K562 (cell line): ENCODE measurements at regions not wholly inside any gene's neighbourhood (a gene's known extent, or its start where the extent isn't known, plus 50 kb on each side); places are given as distances from the start of the nearest gene placed in this dataset.

Experiments used
- ARID3A ChIP-seq: IDR thresholded peaks from 2 replicates; pipeline ENCODE4 v1.6.1; 2012; ENCODE audit warnings: low read depth, low read length, improper control_type of control experiment, borderline replicate concordance
- BCOR ChIP-seq: fragments of 450-650 bp; IDR thresholded peaks from 2 replicates; pipeline ENCODE4 v1.6.1; 2016
- DACH1 ChIP-seq: fragments of 450-650 bp; IDR thresholded peaks from 2 replicates; pipeline ENCODE4 v1.6.1; 2018; ENCODE audit not compliant: partially characterized antibody
- E2F6 ChIP-seq, 2 experiments: IDR thresholded peaks; 2 replicates each; pipeline ENCODE4 v1.6.1; 2011; ENCODE audit warnings: borderline replicate concordance in 1 of 2, control low read depth in 1 of 2, low read depth in 1 of 2, low read length in 1 of 2, mild to moderate bottlenecking in 1 of 2, mixed read lengths in 1 of 2, moderate library complexity in 1 of 2; ENCODE audit not compliant: insufficient read depth in 1 of 2, insufficient read length in 1 of 2, poor library complexity in 1 of 2, severe bottlenecking in 1 of 2; ENCODE audit errors: extremely low read depth in 1 of 2
- ETV5 ChIP-seq: sonication (generic); formaldehyde crosslinking; IDR thresholded peaks from 2 replicates; pipeline ENCODE4 v1.4.0; 2020; ENCODE audit warnings: low read depth, mild to moderate bottlenecking, missing genetic modification reagents
- GABPA ChIP-seq: fragments of 200-800 bp; sonication (Bioruptor generic); conservative IDR thresholded peaks from 2 replicates; pipeline ENCODE4 v1.6.1; 2016; ENCODE audit warnings: low read depth, missing genetic modification characterization, missing compliant biosample characterization
- JUND ChIP-seq, 2 experiments: IDR thresholded peaks; 2 replicates in 1 of 2; 3 replicates in 1 of 2; pipeline ENCODE4 v1.6.1; 2011; ENCODE audit warnings: borderline replicate concordance in 2 of 2, low read depth in 2 of 2, low read length in 2 of 2, improper control_type of control experiment in 1 of 2, missing biosample characterization in 1 of 2, missing genetic modification characterization in 1 of 2, missing genetic modification reagents in 1 of 2
- KLF6 ChIP-seq: fragments of 250-450 bp; sonication (Bioruptor Pico); IDR thresholded peaks from 2 replicates; pipeline ENCODE4 v1.4.0; 2020; ENCODE audit warnings: mild to moderate bottlenecking, moderate library complexity, borderline replicate concordance
- NFE2L1 ChIP-seq: fragments of 450-650 bp; IDR thresholded peaks from 2 replicates; pipeline ENCODE4 v1.6.1; 2016; ENCODE audit warnings: missing genetic modification characterization, low read depth, mild to moderate bottlenecking, missing compliant biosample characterization, moderate library complexity, borderline replicate concordance
- PPARD ChIP-seq: fragments of 250-450 bp; sonication (Bioruptor Pico); IDR thresholded peaks from 2 replicates; pipeline ENCODE4 v1.8.0; 2022; ENCODE audit warnings: inconsistent platforms, mild to moderate bottlenecking, moderate library complexity
- SMAD4 ChIP-seq: fragments of 250-450 bp; sonication (Bioruptor Pico); conservative IDR thresholded peaks from 2 replicates; pipeline ENCODE4 v1.8.0; 2021; ENCODE audit warnings: inconsistent platforms, mild to moderate bottlenecking, moderate library complexity
- TAF7 ChIP-seq: fragments of 450-650 bp; IDR thresholded peaks from 2 replicates; pipeline ENCODE4 v1.6.1; 2016; ENCODE audit warnings: missing genetic modification characterization, missing compliant biosample characterization
- TCF3 ChIP-seq: sonication (generic); formaldehyde crosslinking; IDR thresholded peaks from 2 replicates; pipeline ENCODE4 v1.4.0; 2020; ENCODE audit warnings: mild to moderate bottlenecking, missing genetic modification reagents
- XRCC4 ChIP-seq: IDR thresholded peaks from one replicate; pipeline ENCODE4 v1.6.1; 2011; ENCODE audit not compliant: insufficient read depth, insufficient read length; ENCODE audit errors: extremely low read depth
- ZBTB8A ChIP-seq: fragments of 450-650 bp; IDR thresholded peaks from 2 replicates; pipeline ENCODE4 v1.6.1; 2018; ENCODE audit warnings: mild to moderate bottlenecking, moderate library complexity; ENCODE audit not compliant: partially characterized antibody
- ZC3H11A ChIP-seq: IDR thresholded peaks from 2 replicates; pipeline ENCODE4 v1.6.1; 2012; ENCODE audit warnings: low read depth, low read length, improper control_type of control experiment
- ZMIZ1 ChIP-seq, 2 experiments: fragments of 150-350 bp in 1 of 2; IDR thresholded peaks; 2 replicates each; pipeline ENCODE4 v1.6.1; 2012 to 2016; ENCODE audit warnings: low read depth in 2 of 2, low read length in 2 of 2, mild to moderate bottlenecking in 1 of 2, moderate library complexity in 1 of 2
- ZNF561 ChIP-seq: fragments of 450-650 bp; formaldehyde crosslinking; conservative IDR thresholded peaks from 2 replicates; pipeline ENCODE4 v1.4.0; 2020; ENCODE audit warnings: mild to moderate bottlenecking, moderate library complexity
- TF ChIP-seq, protein P1 (sequence below): fragments of 450-650 bp; formaldehyde crosslinking; IDR thresholded peaks from 2 replicates; pipeline ENCODE4 v1.4.0; 2022; ENCODE audit warnings: mild to moderate bottlenecking, moderate library complexity

DNA sequence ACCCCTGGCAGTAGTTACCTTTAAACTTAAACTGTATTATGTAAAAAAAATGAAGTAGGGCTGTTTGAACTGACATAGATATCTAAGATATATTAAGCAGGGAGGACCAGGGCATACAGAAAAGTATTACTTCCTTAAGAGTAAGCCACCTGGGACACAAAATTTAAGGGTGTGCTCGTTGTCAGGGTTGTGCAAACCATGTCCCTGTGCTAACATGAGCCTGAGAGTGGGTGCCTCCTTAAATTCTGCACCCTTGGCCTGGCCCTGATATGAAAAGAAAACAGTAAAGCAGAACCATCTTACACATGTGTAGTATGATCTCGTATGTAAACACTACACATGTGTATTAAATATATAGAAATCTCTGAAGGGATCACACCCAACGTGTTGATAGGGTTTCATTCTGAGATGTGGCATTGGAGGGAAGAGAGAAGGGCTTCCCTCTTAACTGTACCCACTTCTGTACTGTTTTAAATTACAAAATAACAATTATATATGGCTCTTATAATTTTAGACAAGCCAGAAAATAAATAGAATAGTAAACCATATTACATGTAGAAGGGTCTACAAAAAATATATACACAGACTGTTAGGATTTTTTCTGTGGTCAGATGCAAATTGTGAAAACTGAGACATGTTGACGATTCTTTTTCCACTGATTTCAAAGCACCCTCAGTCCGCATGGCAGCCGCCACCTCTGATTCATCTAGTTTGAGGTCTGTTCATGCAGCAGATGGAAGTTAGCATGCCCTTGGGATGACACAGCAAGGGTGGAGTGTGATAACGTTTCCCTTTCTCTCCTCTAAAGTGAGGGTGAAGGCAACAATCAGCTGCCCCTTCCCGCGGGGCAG, 400.8 kb upstream of the PROK2 start (continued):
- TF ChIP-seq SMAD4, result peak; percentile 85
- TF ChIP-seq KLF6 (CRISPR knock-in tag), result peak; percentile 78; the same call in 1 of the 2 replicates
- no peak for TF ChIP-seq NFE2L1 (tag)
- no peak; the same call in 1 of the 2 replicates for TF ChIP-seq GABPA (tag)
- no peak for TF ChIP-seq DACH1
- no peak for TF ChIP-seq BCOR
- TF ChIP-seq XRCC4, result no peak
- TF ChIP-seq E2F6 (IDR thresholded peaks at IDR 0.05; ENCODE audit: borderline replicate concordance in 1 of 2, extremely low read depth in 1 of 2, insufficient read depth in 1 of 2, insufficient read length in 1 of 2, low read depth in 1 of 2, low read length in 1 of 2, poor library complexity in 1 of 2, severe bottlenecking in 1 of 2), result peak; percentile 30 to 86
- no peak for TF ChIP-seq ZNF561 (CRISPR knock-in tag)
- TF ChIP-seq ARID3A, result peak; percentile 69; the same call in 1 of the 2 replicates
- TF ChIP-seq ZC3H11A, result no peak
- no peak for TF ChIP-seq ZMIZ1 (IDR thresholded peaks at IDR 0.05; ENCODE audit: low read depth in 2 of 2, low read length in 2 of 2)
- TF ChIP-seq, protein P1, sequence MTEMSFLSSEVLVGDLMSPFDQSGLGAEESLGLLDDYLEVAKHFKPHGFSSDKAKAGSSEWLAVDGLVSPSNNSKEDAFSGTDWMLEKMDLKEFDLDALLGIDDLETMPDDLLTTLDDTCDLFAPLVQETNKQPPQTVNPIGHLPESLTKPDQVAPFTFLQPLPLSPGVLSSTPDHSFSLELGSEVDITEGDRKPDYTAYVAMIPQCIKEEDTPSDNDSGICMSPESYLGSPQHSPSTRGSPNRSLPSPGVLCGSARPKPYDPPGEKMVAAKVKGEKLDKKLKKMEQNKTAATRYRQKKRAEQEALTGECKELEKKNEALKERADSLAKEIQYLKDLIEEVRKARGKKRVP, result 0 out of 2 replicates have a peak, but pooled peaks have one; percentile 13
- no peak for TF ChIP-seq PPARD
- 0 out of 2 replicates have a peak, but pooled peaks have one; percentile 16 for TF ChIP-seq ETV5 (CRISPR knock-in tag)
- TF ChIP-seq JUND (IDR thresholded peaks at IDR 0.05; ENCODE audit: borderline replicate concordance, low read depth, low read length), result peak; percentile 79
- TF ChIP-seq JUND (tag; IDR thresholded peaks at IDR 0.05; ENCODE audit: borderline replicate concordance, low read depth, low read length), result peak; percentile 86; the same call in 2 of the 3 replicates
- no peak for TF ChIP-seq ZBTB8A
- TF ChIP-seq TCF3, result peak; percentile 69
- no peak for TF ChIP-seq TAF7 (tag)
